ENCODE measurements at regions not wholly inside any gene's neighbourhood (a gene's known extent, or its start where the extent isn't known, plus 50 kb on each side); places are given as distances from the start of the nearest gene placed in this dataset.

GRCh38 chr9:87160148-87161102 lies 213.1 kb upstream of the GAS1 start:
- no peak for TF ChIP-seq RFX5 (IDR thresholded peaks at IDR 0.05; ENCODE audit: borderline replicate concordance, low read depth, low read length)
- no peak for TF ChIP-seq TCF12 (IDR thresholded peaks at IDR 0.05; ENCODE audit: low read depth, low read length)
- no peak for TF ChIP-seq SIRT6 (IDR thresholded peaks at IDR 0.05; ENCODE audit: low read length)
- TF ChIP-seq, protein P1, sequence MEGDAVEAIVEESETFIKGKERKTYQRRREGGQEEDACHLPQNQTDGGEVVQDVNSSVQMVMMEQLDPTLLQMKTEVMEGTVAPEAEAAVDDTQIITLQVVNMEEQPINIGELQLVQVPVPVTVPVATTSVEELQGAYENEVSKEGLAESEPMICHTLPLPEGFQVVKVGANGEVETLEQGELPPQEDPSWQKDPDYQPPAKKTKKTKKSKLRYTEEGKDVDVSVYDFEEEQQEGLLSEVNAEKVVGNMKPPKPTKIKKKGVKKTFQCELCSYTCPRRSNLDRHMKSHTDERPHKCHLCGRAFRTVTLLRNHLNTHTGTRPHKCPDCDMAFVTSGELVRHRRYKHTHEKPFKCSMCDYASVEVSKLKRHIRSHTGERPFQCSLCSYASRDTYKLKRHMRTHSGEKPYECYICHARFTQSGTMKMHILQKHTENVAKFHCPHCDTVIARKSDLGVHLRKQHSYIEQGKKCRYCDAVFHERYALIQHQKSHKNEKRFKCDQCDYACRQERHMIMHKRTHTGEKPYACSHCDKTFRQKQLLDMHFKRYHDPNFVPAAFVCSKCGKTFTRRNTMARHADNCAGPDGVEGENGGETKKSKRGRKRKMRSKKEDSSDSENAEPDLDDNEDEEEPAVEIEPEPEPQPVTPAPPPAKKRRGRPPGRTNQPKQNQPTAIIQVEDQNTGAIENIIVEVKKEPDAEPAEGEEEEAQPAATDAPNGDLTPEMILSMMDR (IDR thresholded peaks at IDR 0.05; ENCODE audit: control extremely low read depth in 1 of 3, insufficient read depth in 1 of 3, low read depth in 1 of 3, low read length in 3 of 3), result no peak
- TF ChIP-seq GABPA (IDR thresholded peaks at IDR 0.05; ENCODE audit: borderline replicate concordance, insufficient read depth, low read length), result no peak
- TF ChIP-seq SP4 (IDR thresholded peaks at IDR 0.05; ENCODE audit: low read length), result no peak
- TF ChIP-seq POLR2A (IDR thresholded peaks at IDR 0.05; ENCODE audit: control extremely low read depth in 1 of 2, low read depth in 2 of 2, low read length in 2 of 2), result no peak
- TF ChIP-seq YY1 (IDR thresholded peaks at IDR 0.05; ENCODE audit: low read depth, low read length), result no peak
